Mucosa of descending colon (tissue), 3 donors: ENCODE measurements at regions not wholly inside any gene's neighbourhood (a gene's known extent, or its start where the extent isn't known, plus 50 kb on each side); places are given as distances from the start of the nearest gene placed in this dataset.

Experiments used
- ATAC-seq: fragments of 200-7000 bp; cut with Tn5 transposase; one replicate; pipeline ENCODE4 v1.9.1; 2020; ENCODE audit warnings: mild to moderate bottlenecking, moderate library complexity
- DNase-seq, 3 donors: peaks; one replicate each; pipeline ENCODE4 v3.0.0-alpha.2; 2020
- H3K36me3 ChIP-seq: fragments of 200-600 bp; one replicate; pipeline ENCODE4 v1.8.0; 2021; ENCODE audit warnings: low read depth, mild to moderate bottlenecking
- H3K4me1 ChIP-seq: fragments of 200-600 bp; one replicate; pipeline ENCODE4 v1.8.0; 2021; ENCODE audit warnings: low read depth, mild to moderate bottlenecking
- H3K4me3 ChIP-seq: fragments of 200-600 bp; one replicate; pipeline ENCODE4 v1.8.0; 2021; ENCODE audit warnings: mild to moderate bottlenecking
- H3K9me3 ChIP-seq: fragments of 200-600 bp; one replicate; pipeline ENCODE4 v1.8.0; 2021; ENCODE audit warnings: mild to moderate bottlenecking
- CTCF ChIP-seq: fragments of 200-600 bp; IDR thresholded peaks from one replicate; pipeline ENCODE4 v1.8.0; 2022; ENCODE audit warnings: antibody characterized with exemption, mild to moderate bottlenecking
- intact Hi-C, 2 donors: fragments of 100-400 bp; cut with DNase I in 1 of 2; cut with micrococcal nuclease in 1 of 2; formaldehyde crosslinking; loops; one replicate each; pipeline versions ENCODE4 v1.11.0 to v1.11.1; 2022; cut with DNase I, micrococcal nuclease
- donor health status: DM: no; HTN: no; CAD: no; lungs with moderate emphysema.
- donor health status: DM: no; HTN: no; CAD: no.
- donor health status: DM: no; HTN: yes; CAD: no.

- Histone ChIP-seq H3K36me3 (no peaks in the 10 kb centered on the region), H3K9me3 (peaks cover 2% of the 10 kb centered on the region), H3K4me3 (no peak overlapping the region), H3K4me1 (peaks cover 4% of the 10 kb centered on the region)
- intact Hi-C loops: no loop called here
- no peak for TF ChIP-seq CTCF
- ATAC-seq (no peak), DNase-seq (no peak)
Observed at GRCh38 chr2:120628248-120628647, 107.4 kb upstream of the GLI2 start.

GRCh38 chr2:120629241-120629895 lies 106.3 kb upstream of the GLI2 start:
- H3K9me3 ChIP-seq: peaks cover 2% of the 10 kb centered on the region

GRCh38 chr2:120630031-120630701 lies 105.5 kb upstream of the GLI2 start:
- ATAC-seq (peak; percentile 28), DNase-seq (peak in 1 of 3 donors; percentile 10)
- intact Hi-C loops: no loop called here
- Histone ChIP-seq H3K4me3 (no peak overlapping the region), H3K36me3 (no peaks in the 10 kb centered on the region), H3K9me3 (peaks cover 2% of the 10 kb centered on the region), H3K4me1 (peaks cover 4% of the 10 kb centered on the region)
- TF ChIP-seq CTCF: no peak

More at GRCh38 chr2:120629241-120629895, 106.3 kb upstream of the GLI2 start:
- Histone ChIP-seq H3K4me3 (no peak overlapping the region), H3K4me1 (peaks cover 4% of the 10 kb centered on the region), H3K36me3 (no peaks in the 10 kb centered on the region)
- DNase-seq (no peak), ATAC-seq (no peak)
- intact Hi-C loops: no loop called here
- TF ChIP-seq CTCF: no peak

- intact Hi-C loops: no loop called here
- H3K4me3 ChIP-seq: no peak overlapping the region
- no peaks in the 10 kb centered on the region for H3K36me3 ChIP-seq
- TF ChIP-seq CTCF: no peak
- H3K9me3 ChIP-seq: peaks cover 2% of the 10 kb centered on the region
- ATAC-seq (no peak), DNase-seq (no peak)
- H3K4me1 ChIP-seq: peaks cover 4% of the 10 kb centered on the region
Observed at GRCh38 chr2:120631236-120631635, 104.4 kb upstream of the GLI2 start.

GRCh38 chr2:120631724-120632123 lies 103.9 kb upstream of the GLI2 start:
- Histone ChIP-seq H3K36me3 (no peaks in the 10 kb centered on the region), H3K4me3 (no peak overlapping the region), H3K9me3 (peaks cover 2% of the 10 kb centered on the region), H3K4me1 (peaks cover 4% of the 10 kb centered on the region)
- intact Hi-C loops: no loop called here
- TF ChIP-seq CTCF: no peak
- DNase-seq: no peak
- no peak for ATAC-seq
